IgD-negative memory B cell (primary cell): ENCODE measurements at regions not wholly inside any gene's neighbourhood (a gene's known extent, or its start where the extent isn't known, plus 50 kb on each side); places are given as distances from the start of the nearest gene placed in this dataset.
"Not testable (repeated sequence)": the region's sequence is repeated elsewhere in the genome, so short reads cannot be mapped to it uniquely, and the experiment has no call there.

ENCODE experiments used
- H3K27ac Mint-ChIP-seq, 3 donors: one replicate each; pipeline ENCODE4 v1.8.0; 2020 to 2022; ENCODE audit warnings: mild to moderate bottlenecking in 3 of 3, mixed read lengths in 3 of 3, moderate library complexity in 1 of 3
- H3K27me3 Mint-ChIP-seq: one replicate; pipeline ENCODE4 v1.8.0; 2021; ENCODE audit warnings: mixed read lengths
- H3K36me3 Mint-ChIP-seq: one replicate; pipeline ENCODE4 v1.8.0; 2020; ENCODE audit warnings: mild to moderate bottlenecking, mixed read lengths
- H3K4me1 Mint-ChIP-seq, 3 donors: one replicate each; pipeline ENCODE4 v1.8.0; 2020 to 2022; ENCODE audit warnings: mixed read lengths in 3 of 3, mild to moderate bottlenecking in 1 of 3
- H3K4me3 Mint-ChIP-seq, 4 donors: one replicate each; pipeline ENCODE4 v1.8.0; 2020 to 2022; ENCODE audit warnings: mild to moderate bottlenecking in 4 of 4, mixed read lengths in 4 of 4, moderate library complexity in 3 of 4
- H3K9me3 Mint-ChIP-seq, 3 donors: one replicate each; pipeline ENCODE4 v1.8.0; 2020 to 2021; ENCODE audit warnings: mixed read lengths in 3 of 3, mild to moderate bottlenecking in 1 of 3

DNA sequence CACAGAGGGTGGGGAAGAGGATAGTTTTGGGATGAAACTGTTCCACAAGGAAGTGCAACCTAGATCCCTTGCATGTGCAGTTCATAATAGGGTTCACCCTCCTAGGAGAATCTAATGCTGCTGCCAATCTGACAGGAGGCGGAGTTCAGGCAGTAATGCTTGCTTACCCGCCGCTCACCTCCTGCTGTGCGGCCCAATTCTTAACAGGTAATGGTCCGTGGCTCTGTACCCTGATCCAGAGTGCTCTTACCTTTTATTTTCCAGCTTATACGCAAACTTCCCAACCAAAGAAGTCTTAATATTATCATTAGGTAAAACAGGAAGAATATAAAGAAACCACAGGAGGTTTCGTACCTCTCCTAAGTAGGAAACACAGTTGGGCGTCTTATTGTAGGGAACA, 82.7 kb upstream of the CD302 start:
- peaks cover 12% of the 10 kb centered on the region for H3K36me3 Mint-ChIP-seq
- no peak overlapping the region for H3K27ac Mint-ChIP-seq
- peaks cover 0 to 4% (median 3%) of the 10 kb centered on the region in 3 donors for H3K4me1 Mint-ChIP-seq
- H3K27me3 Mint-ChIP-seq, result no peaks in the 10 kb centered on the region
- H3K9me3 Mint-ChIP-seq, result no peaks in the 10 kb centered on the region
- H3K4me3 Mint-ChIP-seq, result no peak overlapping the region

DNA sequence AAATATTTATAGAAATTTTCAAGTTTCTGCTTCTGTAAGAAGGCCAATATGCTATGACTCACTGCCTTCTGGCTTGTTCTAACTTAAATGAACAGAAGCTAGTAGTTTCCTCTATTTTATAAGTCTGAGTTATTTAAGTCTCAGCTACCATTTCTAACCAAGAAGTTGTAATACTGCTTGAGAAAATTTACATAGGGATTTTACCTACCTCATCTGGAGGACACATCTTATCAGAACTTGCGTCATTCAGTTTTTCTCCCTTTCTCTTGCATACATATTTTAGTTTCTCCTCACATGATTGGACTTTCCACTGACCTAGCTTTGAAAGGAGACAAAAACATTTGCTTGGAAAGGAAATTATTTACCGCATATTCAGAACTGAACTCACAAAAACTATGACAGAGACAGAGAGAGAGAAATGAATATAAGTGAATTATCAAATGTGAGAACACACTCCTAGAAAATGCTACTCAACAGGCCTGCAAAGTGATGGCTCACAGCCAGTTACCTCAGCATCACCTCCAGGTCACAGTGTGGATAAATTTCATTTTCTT, 81.1 kb upstream of the CD302 start:
- Mint-ChIP-seq H3K4me3 (no peak overlapping the region), H3K9me3 (no peaks in the 10 kb centered on the region), H3K27ac (peak overlapping the region; percentile 6 to 68 (median 37)), H3K27me3 (no peaks in the 10 kb centered on the region), H3K4me1 (peaks cover 0 to 4% (median 3%) of the 10 kb centered on the region in 3 donors), H3K36me3 (peaks cover 12% of the 10 kb centered on the region)

DNA sequence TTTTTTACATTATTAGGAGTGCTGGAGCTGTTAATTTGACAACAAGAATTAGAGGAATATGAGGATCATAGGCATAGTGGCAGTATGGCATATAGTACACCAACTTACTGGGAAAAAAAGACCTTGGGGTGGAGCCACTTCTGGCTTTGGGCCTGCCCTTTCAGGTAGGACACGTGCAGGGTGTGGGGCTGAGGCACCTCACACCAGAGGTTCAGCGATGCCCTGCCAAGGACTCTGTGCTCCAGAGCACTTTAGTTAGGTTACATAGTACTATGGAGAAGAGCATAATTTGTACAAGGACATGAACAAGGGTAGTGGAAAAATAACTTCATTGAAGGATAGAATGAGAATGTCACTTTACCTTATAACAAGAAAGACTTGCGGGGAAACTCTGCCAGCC, 77.1 kb upstream of the CD302 start:
- H3K36me3 Mint-ChIP-seq, result peaks cover 25% of the 10 kb centered on the region

DNA sequence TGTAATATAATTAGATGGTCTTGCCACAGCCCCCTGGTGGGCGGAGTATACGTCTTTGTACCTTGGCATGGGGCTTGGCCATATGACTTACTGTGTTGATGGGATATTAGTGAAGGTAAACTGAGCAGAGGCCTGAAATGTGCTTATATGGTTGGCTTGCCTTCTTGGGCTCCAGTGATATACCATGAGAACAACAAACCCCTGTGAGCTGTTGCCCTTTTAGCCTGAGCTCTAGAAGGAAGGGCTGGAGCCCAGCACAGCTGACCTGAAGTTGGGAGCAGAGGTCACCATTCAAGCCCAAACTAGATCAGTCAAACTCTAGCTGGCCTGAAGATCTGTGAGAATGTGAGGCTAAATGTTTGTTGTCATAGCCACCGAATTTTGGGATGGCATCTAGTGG, 75.2 kb upstream of the CD302 start:
- Mint-ChIP-seq H3K27me3 (no peaks in the 10 kb centered on the region), H3K27ac (peak overlapping the region in 2 of 3 donors; percentile 24 to 84), H3K4me3 (no peak overlapping the region), H3K36me3 (peaks cover 27% of the 10 kb centered on the region), H3K4me1 (peaks cover 0 to 4% (median 1%) of the 10 kb centered on the region in 3 donors), H3K9me3 (no peaks in the 10 kb centered on the region)

More for the DNA sequence above, 77.1 kb upstream of the CD302 start:
- H3K4me1 Mint-ChIP-seq, result peaks cover 2 to 4% (median 3%) of the 10 kb centered on the region in 3 donors
- no peak overlapping the region for H3K4me3 Mint-ChIP-seq
- H3K9me3 Mint-ChIP-seq, result no peaks in the 10 kb centered on the region
- no peaks in the 10 kb centered on the region for H3K27me3 Mint-ChIP-seq
- H3K27ac Mint-ChIP-seq, result no peak overlapping the region

DNA sequence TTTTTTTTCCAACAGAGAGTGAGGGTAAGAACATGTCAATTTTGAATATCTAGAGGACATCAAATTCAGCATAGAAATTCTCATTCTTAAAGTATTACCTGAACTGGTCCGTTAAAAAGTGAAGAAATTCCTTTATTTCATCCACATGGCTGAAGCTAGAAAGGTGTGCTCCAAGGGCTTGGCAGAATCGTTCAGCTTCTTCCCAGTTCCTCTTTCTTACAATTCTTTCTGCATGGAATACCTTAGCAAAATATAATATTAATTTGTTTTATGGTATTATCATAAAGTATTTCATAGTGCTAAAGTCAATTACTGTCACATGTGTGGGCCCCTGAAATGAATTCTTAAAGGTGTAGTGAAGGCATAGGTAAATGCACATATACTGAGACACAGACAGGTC, 74.3 kb upstream of the CD302 start:
- Mint-ChIP-seq H3K4me1 (peaks cover 0 to 4% (median 0%) of the 10 kb centered on the region in 3 donors), H3K9me3 (no peaks in the 10 kb centered on the region), H3K4me3 (no peak overlapping the region), H3K36me3 (peaks cover 26% of the 10 kb centered on the region), H3K27ac (no peak overlapping the region), H3K27me3 (no peaks in the 10 kb centered on the region)

DNA sequence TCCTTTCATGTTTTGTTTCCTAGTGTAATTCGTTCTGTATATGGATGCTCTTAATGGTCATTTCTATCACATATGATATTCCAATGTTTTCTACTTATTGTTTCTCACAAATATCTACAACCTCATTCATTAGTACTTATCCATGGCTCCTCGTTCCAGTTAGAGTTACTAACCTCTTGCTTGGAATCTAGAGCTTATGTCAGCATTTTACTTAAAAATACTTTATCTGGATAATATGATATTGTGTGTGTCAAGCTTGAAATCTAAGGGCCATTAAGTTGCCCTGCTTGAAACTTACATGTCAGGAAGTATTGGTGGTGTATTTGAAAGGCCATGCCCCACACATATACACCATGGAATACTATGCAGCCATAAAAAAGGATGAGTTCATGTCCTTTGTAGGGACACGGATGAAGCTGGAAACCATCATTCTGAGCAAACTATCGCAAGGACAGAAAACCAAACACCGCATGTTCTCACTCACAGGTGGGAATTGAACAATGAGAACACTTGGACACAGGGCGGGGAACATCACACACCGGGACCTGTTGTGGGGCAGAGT, 70.7 kb upstream of the CD302 start:
- H3K27ac Mint-ChIP-seq, H3K4me3 Mint-ChIP-seq, H3K9me3 Mint-ChIP-seq, H3K4me1 Mint-ChIP-seq, H3K27me3 Mint-ChIP-seq: not testable (repeated sequence)
- H3K36me3 Mint-ChIP-seq, result peaks cover 32% of the 10 kb centered on the region

DNA sequence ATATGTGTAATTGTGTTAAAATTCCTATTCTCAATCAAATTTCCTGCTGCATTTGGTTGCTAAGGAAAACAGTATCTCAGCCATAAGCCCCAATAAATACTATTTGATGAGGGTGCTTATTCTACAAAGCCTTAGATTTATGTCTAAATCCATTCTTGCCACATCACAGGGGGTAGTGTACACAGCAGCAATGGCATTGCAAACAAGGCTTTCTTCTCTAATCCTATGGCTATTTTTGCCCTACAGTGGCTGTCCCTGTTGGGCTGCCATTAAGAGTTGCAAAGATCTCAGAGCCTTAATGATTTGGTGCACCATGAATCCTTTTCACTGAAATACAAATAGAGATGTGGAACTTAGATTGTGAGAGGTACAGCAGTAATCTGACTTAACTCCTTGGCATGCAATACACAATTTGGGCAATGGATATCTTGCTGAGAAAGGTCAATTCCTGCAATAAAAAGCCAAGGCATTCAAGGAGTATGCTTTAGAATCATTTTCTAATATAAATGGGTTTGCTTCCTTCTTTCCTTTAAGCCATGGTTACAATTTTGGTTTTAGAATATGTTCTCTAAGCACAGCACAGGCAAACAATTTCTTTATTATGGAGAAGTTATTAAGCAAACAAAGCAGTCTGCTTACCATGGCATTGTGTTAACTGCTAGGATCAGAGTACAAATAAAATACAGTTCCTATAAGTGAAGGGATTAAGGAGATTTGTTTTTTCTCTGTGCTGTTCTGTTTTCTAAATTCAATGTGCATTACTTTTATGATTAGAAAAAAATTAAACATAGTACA, 69.8 kb upstream of the CD302 start:
- Mint-ChIP-seq H3K27me3 (no peaks in the 10 kb centered on the region), H3K27ac (no peak overlapping the region), H3K36me3 (peaks cover 31% of the 10 kb centered on the region), H3K4me3 (no peak overlapping the region), H3K4me1 (peaks cover 0 to 1% (median 0%) of the 10 kb centered on the region in 3 donors), H3K9me3 (no peaks in the 10 kb centered on the region)

DNA sequence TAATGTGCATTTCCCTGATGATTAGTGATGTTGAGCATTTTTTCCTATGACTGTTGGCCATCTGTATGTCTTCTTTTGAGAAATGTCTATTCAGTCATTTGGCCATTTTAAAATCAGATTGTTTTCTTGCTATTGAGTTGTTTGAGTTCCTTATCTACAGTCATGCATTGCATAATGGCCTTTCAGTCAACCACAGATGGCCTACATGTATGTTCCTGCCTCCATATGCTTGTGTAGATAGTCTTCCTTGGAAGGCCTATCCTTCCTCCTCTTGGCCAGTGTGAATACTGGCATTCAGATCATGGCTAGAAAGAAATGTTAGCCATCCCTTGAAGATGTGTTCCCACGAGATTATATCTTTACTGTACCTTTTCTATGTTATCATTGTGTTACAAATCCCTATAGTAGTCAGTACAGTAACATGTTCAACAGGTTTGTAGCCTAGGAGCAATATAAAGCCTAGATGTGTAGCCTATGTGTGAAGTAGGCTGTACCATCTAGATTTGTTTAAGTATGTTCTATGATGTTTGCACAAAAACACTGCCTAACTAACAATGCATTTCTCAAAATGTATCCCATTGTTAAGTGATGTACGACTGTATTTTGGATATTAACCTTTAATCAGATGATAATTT, 65.6 kb upstream of the CD302 start:
- Mint-ChIP-seq H3K36me3 (peaks cover 20% of the 10 kb centered on the region), H3K9me3 (no peaks in the 10 kb centered on the region), H3K4me1 (no peaks in the 10 kb centered on the region), H3K27me3 (no peaks in the 10 kb centered on the region), H3K4me3 (no peak overlapping the region), H3K27ac (no peak overlapping the region)

DNA sequence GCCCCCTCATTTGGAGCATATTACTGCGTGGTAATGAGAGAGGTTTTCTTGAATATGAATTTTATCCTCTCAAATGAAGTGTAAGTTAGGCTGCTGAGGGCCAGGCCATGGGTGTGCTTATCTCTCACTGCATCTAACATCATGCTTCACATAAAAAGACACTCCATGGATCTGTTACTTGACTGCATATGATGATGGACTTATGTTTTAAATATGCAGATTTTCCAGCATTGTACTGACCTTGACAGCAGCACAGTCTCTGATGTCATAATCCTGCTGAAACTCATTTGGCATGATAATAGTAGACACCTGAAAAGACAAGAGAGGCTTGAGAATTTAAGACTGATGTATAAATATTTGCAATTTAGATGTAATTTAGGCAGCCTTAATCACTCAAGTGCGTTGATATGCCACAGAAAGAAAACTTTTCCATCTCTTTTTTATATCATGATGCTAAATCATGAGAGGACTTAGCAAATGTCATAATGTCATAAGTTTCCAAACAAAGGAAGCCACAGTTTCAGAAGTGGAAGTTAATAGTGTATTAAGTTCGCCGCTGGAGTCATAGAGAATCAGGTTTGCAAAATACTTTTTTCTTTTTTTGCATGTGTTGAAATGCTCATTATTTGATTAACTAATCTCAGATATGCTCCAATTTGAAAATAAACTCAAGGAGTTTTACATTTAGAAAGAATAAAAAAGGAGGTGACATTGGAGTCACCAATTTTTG, 62.7 kb upstream of the CD302 start:
- H3K4me1 Mint-ChIP-seq, result no peaks in the 10 kb centered on the region
- no peak overlapping the region for H3K4me3 Mint-ChIP-seq
- no peaks in the 10 kb centered on the region for H3K9me3 Mint-ChIP-seq
- no peaks in the 10 kb centered on the region for H3K27me3 Mint-ChIP-seq
- H3K27ac Mint-ChIP-seq, result peak overlapping the region in 1 of 3 donors; percentile 5
- H3K36me3 Mint-ChIP-seq, result peaks cover 19% of the 10 kb centered on the region

DNA sequence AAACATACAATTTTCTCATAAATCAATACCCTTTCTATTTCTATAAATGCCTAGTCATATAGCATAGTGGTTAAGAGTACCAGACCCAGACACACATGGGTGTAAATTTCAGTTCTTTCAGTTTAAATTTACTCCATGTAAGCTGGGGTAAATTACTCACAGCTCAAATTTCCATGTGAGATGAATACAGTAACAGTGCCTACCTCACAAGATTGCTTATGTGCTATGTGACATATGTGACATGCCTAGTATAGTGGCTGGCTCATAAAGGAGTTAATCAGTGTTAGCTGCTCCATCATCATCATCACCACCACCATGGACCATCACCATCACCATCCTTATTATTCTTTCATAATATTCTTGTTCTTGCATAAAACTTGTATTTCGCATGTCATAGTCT, 61.6 kb upstream of the CD302 start:
- H3K4me3 Mint-ChIP-seq, result no peak overlapping the region
- no peaks in the 10 kb centered on the region for H3K27me3 Mint-ChIP-seq
- H3K36me3 Mint-ChIP-seq, result peaks cover 14% of the 10 kb centered on the region
- no peaks in the 10 kb centered on the region for H3K4me1 Mint-ChIP-seq
- no peak overlapping the region for H3K27ac Mint-ChIP-seq
- H3K9me3 Mint-ChIP-seq, result no peaks in the 10 kb centered on the region

DNA sequence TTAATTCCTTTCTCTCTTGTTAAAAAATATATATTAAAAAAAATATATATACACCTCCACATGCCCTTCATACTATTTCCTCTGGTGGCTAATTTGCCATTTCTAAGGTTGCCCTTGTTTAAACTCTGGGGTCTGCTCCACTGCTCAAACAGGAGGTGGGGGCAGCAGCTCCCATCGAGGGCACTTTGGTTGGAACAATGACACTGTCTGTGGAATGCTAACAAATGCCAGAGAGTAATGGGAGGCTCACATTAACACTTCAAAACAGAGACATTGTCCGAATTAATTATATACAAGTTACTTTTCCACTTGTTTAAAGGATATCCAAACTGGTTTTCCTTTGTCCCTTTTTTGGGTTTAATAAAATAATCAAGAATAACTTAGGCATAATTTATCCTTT, 58.8 kb upstream of the CD302 start:
- Mint-ChIP-seq H3K27me3 (no peaks in the 10 kb centered on the region), H3K9me3 (no peaks in the 10 kb centered on the region), H3K36me3 (peaks cover 9% of the 10 kb centered on the region), H3K27ac (no peak overlapping the region), H3K4me1 (no peaks in the 10 kb centered on the region), H3K4me3 (no peak overlapping the region)

DNA sequence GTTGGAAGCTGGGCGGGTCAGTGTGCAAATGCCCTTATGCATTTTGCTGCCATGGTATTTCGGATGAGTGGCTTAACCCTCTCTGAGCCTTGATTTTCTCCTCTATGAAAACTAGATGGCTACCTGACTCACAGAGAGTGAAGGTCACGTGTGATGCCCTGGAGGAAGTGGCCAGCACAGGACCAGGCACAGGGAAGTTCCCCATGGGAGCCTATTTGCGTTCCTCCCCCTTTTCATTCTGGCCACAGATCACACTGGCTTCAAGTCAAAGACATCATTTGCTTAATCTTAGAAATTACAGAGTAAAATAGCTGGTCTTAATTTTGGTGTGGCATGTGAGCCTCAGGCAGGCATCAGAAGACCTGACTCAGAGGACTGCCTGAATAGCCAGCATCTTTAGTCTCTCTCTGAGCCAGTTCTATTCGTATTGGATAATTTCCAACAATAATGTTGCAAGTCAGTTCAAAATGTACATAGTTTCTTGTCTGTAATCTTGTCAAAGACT, 57.6 kb upstream of the CD302 start:
- Mint-ChIP-seq H3K36me3 (peaks cover 9% of the 10 kb centered on the region), H3K9me3 (no peaks in the 10 kb centered on the region), H3K27me3 (no peaks in the 10 kb centered on the region), H3K4me1 (no peaks in the 10 kb centered on the region), H3K4me3 (no peak overlapping the region), H3K27ac (no peak overlapping the region)

DNA sequence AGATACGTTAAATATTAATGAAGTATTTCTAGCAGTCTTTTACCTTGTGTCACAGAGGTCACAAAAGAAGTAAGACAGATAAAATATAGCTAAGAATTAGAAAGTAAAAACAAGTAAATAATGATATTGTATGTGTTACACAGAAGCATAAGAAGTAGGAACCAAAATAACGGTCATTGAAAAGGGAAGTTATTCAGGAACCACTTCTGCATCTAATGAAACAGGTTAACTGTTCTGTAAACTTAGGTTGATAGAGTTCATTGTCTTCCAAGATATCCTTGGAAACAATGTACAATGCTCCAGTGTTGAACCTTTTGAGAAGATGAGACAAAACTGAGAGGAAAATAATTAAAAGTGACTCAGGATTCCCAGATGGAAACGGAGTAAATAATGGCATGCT, 57.1 kb upstream of the CD302 start:
- Mint-ChIP-seq H3K9me3 (no peaks in the 10 kb centered on the region), H3K4me3 (no peak overlapping the region), H3K4me1 (no peaks in the 10 kb centered on the region), H3K27ac (no peak overlapping the region), H3K36me3 (peaks cover 9% of the 10 kb centered on the region), H3K27me3 (no peaks in the 10 kb centered on the region)

DNA sequence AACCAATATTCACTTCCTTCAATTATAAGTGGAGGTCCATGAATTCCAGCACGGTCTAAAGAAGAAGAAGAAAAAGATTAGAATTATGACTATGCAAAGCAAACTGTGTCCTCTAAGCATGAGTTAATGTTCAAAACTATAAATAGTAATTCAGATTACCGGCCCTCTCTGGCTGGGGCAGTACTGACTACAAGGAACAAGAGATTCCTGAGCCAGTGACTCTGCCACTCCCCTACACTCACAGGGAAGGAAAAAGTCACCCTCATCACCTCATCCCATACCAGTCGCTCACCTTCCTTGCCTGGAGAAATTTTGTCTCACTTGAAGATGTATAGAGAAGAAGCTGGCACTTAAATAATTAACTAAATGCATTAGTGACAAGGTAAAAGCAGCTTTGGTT, 56.5 kb upstream of the CD302 start:
- no peaks in the 10 kb centered on the region for H3K27me3 Mint-ChIP-seq
- H3K4me3 Mint-ChIP-seq, result no peak overlapping the region
- peaks cover 9% of the 10 kb centered on the region for H3K36me3 Mint-ChIP-seq
- H3K9me3 Mint-ChIP-seq, result no peaks in the 10 kb centered on the region
- no peak overlapping the region for H3K27ac Mint-ChIP-seq
- no peaks in the 10 kb centered on the region for H3K4me1 Mint-ChIP-seq

DNA sequence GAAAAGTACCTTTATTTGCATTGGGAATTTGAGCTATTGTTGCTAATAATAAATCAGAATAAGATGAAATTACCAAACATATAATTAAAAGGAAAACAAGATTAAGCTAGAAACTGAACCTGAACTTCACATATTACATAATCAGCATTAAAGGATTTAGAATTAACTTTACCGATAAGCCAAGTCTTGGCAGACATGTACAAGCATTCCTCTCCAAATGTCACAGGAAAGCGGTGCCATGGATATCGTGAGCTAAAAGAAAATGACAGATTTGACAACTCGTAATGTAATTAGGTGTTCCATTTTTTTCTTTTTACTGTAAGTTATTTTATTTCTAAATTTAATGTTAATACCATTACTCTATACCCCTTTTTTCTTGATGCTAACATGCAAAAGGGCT, 55.1 kb upstream of the CD302 start:
- H3K4me3 Mint-ChIP-seq, result no peak overlapping the region
- H3K9me3 Mint-ChIP-seq, result peaks cover 0 to 1% (median 0%) of the 10 kb centered on the region in 3 donors
- H3K4me1 Mint-ChIP-seq, result no peaks in the 10 kb centered on the region
- H3K27me3 Mint-ChIP-seq, result no peaks in the 10 kb centered on the region
- H3K27ac Mint-ChIP-seq, result no peak overlapping the region
- peaks cover 14% of the 10 kb centered on the region for H3K36me3 Mint-ChIP-seq
